Muscle of leg (tissue), 3 donors: ENCODE measurements at regions not wholly inside any gene's neighbourhood (a gene's known extent, or its start where the extent isn't known, plus 50 kb on each side); places are given as distances from the start of the nearest gene placed in this dataset.
A peak's percentile ranks its signal among the peaks of the same experiment; 100 is the strongest.

ENCODE experiments used
- DNase-seq: peaks from one replicate; pipeline ENCODE4 v3.0.0; 2013
- H3K27ac ChIP-seq: one replicate; pipeline ENCODE4 v1.5.1; 2013; ENCODE audit warnings: mild to moderate bottlenecking, low read length, control low read depth
- H3K27me3 ChIP-seq: one replicate; pipeline ENCODE4 v1.6.1; 2013; ENCODE audit warnings: low read length; ENCODE audit not compliant: control insufficient read depth, insufficient read depth
- H3K36me3 ChIP-seq: one replicate; pipeline ENCODE4 v1.6.1; 2013; ENCODE audit warnings: low read length; ENCODE audit not compliant: control insufficient read depth, insufficient read depth
- H3K4me1 ChIP-seq: one replicate; pipeline ENCODE4 v1.6.1; 2013; ENCODE audit warnings: low read length; ENCODE audit not compliant: control insufficient read depth, insufficient read depth
- H3K4me3 ChIP-seq: one replicate; pipeline ENCODE4 v1.5.1; 2013; ENCODE audit warnings: low read length, control low read depth
- H3K9me3 ChIP-seq: replicated peaks from 2 replicates; pipeline ENCODE4 v1.6.1; 2013; ENCODE audit warnings: low read depth, low read length; ENCODE audit not compliant: control insufficient read depth
- WGBS: methylation state at CpG from one replicate; pipeline ENCODE4 v1.1.5; 2013; ENCODE audit warnings: missing lambda C conversion rate; ENCODE audit not compliant: insufficient coverage; 5-methylcytosine and 5-hydroxymethylcytosine counted together

GRCh38 chr15:95174301-95175259 lies 943.2 kb downstream of the MCTP2 start:
- DNase-seq, result peak; percentile 91
- 50% methylated on average over 5 of the region's 9 CpGs for WGBS
- Histone ChIP-seq H3K4me3 (no peak overlapping the region), H3K4me1 (peaks cover 3% of the 10 kb centered on the region), H3K9me3 (no peaks in the 10 kb centered on the region), H3K27me3 (no peaks in the 10 kb centered on the region), H3K27ac (no peak overlapping the region), H3K36me3 (no peaks in the 10 kb centered on the region)

GRCh38 chr15:95175914-95176658 lies 944.7 kb downstream of the MCTP2 start:
- Histone ChIP-seq H3K27ac (no peak overlapping the region), H3K27me3 (no peaks in the 10 kb centered on the region), H3K9me3 (no peaks in the 10 kb centered on the region), H3K36me3 (no peaks in the 10 kb centered on the region), H3K4me1 (peaks cover 3% of the 10 kb centered on the region), H3K4me3 (no peak overlapping the region)
- no peak for DNase-seq
- 78% methylated on average over 2 of the region's 3 CpGs for WGBS

DNA sequence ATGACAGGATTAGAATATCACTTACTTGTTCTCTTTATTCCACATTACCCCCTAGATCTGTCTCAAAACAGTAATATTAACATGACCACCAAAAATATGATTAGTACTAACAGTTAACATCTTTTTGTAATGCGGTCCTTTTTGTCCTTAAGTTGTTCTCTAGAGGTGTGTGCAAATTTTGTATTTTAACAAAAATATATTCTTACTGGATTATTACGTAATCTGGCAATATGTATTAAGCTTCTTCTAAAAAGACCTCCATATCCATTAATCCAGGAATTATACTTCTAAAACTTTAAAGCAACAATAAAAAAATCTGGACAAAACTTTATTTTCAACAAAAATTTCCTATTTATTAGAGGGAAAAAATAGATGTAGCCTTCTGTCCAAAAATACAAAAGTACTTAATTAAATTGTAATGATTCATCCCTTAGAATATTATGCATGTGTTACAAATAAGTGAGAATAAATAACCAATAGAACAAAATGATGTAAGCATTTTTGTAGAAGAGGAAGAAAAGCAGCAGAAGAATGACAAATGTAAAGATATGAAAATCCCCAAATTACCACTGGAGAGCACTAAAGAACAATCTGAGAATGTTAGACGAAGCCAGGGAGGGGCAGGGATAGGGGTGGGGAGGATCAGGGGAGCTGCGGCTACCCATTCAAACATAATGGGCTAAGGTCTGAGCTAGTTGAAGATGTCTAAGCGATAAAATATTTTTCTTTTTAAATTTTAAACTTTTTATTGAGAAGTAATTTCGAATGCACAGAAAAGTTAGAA lies 945.6 kb downstream of the MCTP2 start:
- WGBS, result no CpG with 5 or more reads among the region's 6 CpGs
- peaks cover 3% of the 10 kb centered on the region for H3K4me1 ChIP-seq
- H3K27ac ChIP-seq, result no peak overlapping the region
- H3K27me3 ChIP-seq, result no peaks in the 10 kb centered on the region
- H3K4me3 ChIP-seq, result no peak overlapping the region
- H3K9me3 ChIP-seq, result no peaks in the 10 kb centered on the region
- DNase-seq, result no peak
- no peaks in the 10 kb centered on the region for H3K36me3 ChIP-seq

- H3K27ac ChIP-seq, result no peak overlapping the region
- H3K36me3 ChIP-seq, result no peaks in the 10 kb centered on the region
- DNase-seq, result no peak
- no peaks in the 10 kb centered on the region for H3K27me3 ChIP-seq
- H3K9me3 ChIP-seq, result no peaks in the 10 kb centered on the region
- H3K4me1 ChIP-seq, result no peaks in the 10 kb centered on the region
- H3K4me3 ChIP-seq, result no peak overlapping the region
Observed at GRCh38 chr15:95180530-95180929, 949.2 kb downstream of the MCTP2 start.

DNA sequence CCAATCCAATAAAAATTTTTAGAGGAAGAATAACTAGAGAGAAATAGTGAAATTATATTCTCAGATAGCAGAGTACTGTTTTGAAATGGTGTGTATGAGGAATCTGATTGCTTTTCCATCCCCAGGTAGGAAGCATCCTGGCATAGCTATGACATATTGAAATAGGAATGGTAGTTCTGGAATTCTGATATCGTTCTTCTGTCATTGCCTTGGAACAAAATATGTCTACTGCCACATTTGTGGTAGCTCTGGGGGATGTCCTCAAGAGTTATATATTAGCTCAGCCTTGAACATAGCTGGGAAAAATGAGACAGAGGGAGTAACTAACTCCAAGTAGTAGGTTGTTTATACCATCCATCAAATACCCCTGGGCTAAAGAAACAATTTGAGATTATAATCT lies 950.7 kb downstream of the MCTP2 start:
- H3K36me3 ChIP-seq, result no peaks in the 10 kb centered on the region
- H3K27ac ChIP-seq, result no peak overlapping the region
- H3K4me3 ChIP-seq, result no peak overlapping the region
- H3K27me3 ChIP-seq, result no peaks in the 10 kb centered on the region
- 67% methylated on average over 1 of the region's 1 CpG for WGBS
- DNase-seq, result no peak
- H3K9me3 ChIP-seq, result no peaks in the 10 kb centered on the region
- no peaks in the 10 kb centered on the region for H3K4me1 ChIP-seq

GRCh38 chr15:95192923-95193322 lies 961.6 kb downstream of the MCTP2 start:
- Histone ChIP-seq H3K27ac (no peak overlapping the region), H3K27me3 (no peaks in the 10 kb centered on the region), H3K4me3 (no peak overlapping the region), H3K36me3 (no peaks in the 10 kb centered on the region), H3K4me1 (no peaks in the 10 kb centered on the region), H3K9me3 (peaks cover 3% of the 10 kb centered on the region)
- no peak for DNase-seq

DNA sequence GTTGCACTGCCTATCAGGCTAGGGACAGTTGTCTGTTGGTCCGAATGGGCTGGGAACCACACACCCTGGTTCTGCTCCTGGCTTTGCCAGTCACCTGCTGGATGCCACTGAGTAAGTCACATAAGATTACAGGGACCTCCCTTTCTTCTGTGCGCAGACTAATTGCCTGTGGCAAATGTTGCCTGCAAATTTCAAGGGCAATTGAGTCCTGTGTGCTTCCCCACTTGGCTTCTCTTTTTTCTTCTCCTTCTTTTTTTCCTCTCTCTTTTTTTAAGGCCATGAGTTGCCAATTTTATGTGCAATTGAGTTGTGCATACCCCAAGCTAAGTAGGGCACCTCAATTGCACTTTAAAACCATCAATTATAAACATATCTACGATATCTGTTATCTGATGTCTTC lies 963.4 kb downstream of the MCTP2 start:
- Histone ChIP-seq H3K27me3 (no peaks in the 10 kb centered on the region), H3K27ac (no peak overlapping the region), H3K4me3 (no peak overlapping the region), H3K36me3 (no peaks in the 10 kb centered on the region), H3K4me1 (no peaks in the 10 kb centered on the region), H3K9me3 (no peaks in the 10 kb centered on the region)
- no peak for DNase-seq
- 78% methylated on average over 2 of the region's 3 CpGs for WGBS

- no peak for DNase-seq
- Histone ChIP-seq H3K4me1 (no peaks in the 10 kb centered on the region), H3K27ac (no peak overlapping the region), H3K27me3 (no peaks in the 10 kb centered on the region), H3K4me3 (no peak overlapping the region), H3K9me3 (peaks cover 4% of the 10 kb centered on the region), H3K36me3 (no peaks in the 10 kb centered on the region)
- 60% methylated on average over 7 of the region's 17 CpGs for WGBS
Observed at GRCh38 chr15:95196176-95196915, 965.0 kb downstream of the MCTP2 start.

DNA sequence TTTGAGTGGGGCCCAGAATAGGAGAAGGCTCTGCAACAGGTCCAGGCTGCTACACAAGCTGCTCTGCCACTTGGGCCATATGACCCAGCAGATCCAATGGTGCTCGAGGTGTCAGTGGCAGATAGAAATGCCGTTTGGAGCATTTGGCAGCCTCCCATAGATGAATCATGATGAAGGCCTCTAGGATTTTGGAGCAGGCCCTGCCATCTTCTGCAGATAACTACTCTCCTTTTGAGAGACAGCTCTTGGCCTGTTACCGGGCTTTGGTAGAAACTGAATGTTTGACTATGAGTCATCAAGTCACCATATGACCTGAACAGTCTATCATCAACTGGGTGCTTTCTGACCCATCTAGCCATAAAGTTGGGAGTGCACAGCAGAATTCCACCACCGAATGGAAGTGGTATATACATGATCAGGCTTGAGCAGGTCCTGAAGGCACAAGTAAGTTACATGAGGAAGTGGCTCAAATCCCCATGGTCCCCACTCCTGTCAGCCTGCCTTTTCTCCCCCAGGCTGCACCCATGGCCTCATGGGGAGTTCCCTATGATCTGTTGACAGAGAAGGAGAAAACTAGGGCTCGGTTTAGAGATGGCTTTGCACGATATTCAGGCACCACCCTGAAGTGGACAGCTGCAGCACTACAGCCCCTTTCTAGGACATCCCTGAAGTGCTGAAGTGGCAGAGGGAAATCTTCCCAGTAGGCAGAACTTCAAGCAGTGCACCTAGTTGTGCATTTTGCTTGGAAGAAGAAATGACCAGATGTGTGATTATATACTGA lies 971.4 kb downstream of the MCTP2 start:
- Histone ChIP-seq H3K27ac (no peak overlapping the region), H3K4me1 (no peaks in the 10 kb centered on the region), H3K4me3 (no peak overlapping the region), H3K9me3 (peaks cover 8% of the 10 kb centered on the region), H3K36me3 (no peaks in the 10 kb centered on the region), H3K27me3 (no peaks in the 10 kb centered on the region)
- 94% methylated on average over 4 of the region's 6 CpGs for WGBS
- DNase-seq, result no peak
